Ishikawa (cell line): ENCODE measurements at regions not wholly inside any gene's neighbourhood (a gene's known extent, or its start where the extent isn't known, plus 50 kb on each side); places are given as distances from the start of the nearest gene placed in this dataset.

ENCODE experiments used
- EGR1 ChIP-seq: IDR thresholded peaks from 2 replicates; pipeline ENCODE4 v1.6.1; 2012
- FOXM1 ChIP-seq: IDR thresholded peaks from 2 replicates; pipeline ENCODE4 v1.6.1; 2012; ENCODE audit warnings: low read depth, borderline replicate concordance
- RAD21 ChIP-seq: IDR thresholded peaks from 2 replicates; pipeline ENCODE4 v1.6.1; 2012; ENCODE audit warnings: low read depth
- TAF1 ChIP-seq: IDR thresholded peaks from 2 replicates; pipeline ENCODE4 v1.6.1; 2012; ENCODE audit warnings: low read depth, mild to moderate bottlenecking
- TCF12 ChIP-seq: IDR thresholded peaks from 2 replicates; pipeline ENCODE4 v1.6.1; 2012; ENCODE audit warnings: low read depth
- YY1 ChIP-seq: IDR thresholded peaks from 2 replicates; pipeline ENCODE4 v1.6.1; 2012; ENCODE audit warnings: low read depth
- ZBTB7A ChIP-seq: IDR thresholded peaks from 2 replicates; pipeline ENCODE4 v1.6.1; 2012; ENCODE audit warnings: low read depth
- TF ChIP-seq, protein P1 (sequence below): IDR thresholded peaks from 2 replicates; pipeline ENCODE4 v1.6.1; 2012; ENCODE audit warnings: low read depth, mild to moderate bottlenecking
- TF ChIP-seq, protein P2 (sequence below): IDR thresholded peaks from 2 replicates; pipeline ENCODE4 v1.6.1; 2012

- TF ChIP-seq EGR1 (no peak), TAF1 (no peak), YY1 (no peak), TCF12 (no peak), FOXM1 (no peak), RAD21 (no peak), ZBTB7A (no peak)
- TF ChIP-seq, protein P1, sequence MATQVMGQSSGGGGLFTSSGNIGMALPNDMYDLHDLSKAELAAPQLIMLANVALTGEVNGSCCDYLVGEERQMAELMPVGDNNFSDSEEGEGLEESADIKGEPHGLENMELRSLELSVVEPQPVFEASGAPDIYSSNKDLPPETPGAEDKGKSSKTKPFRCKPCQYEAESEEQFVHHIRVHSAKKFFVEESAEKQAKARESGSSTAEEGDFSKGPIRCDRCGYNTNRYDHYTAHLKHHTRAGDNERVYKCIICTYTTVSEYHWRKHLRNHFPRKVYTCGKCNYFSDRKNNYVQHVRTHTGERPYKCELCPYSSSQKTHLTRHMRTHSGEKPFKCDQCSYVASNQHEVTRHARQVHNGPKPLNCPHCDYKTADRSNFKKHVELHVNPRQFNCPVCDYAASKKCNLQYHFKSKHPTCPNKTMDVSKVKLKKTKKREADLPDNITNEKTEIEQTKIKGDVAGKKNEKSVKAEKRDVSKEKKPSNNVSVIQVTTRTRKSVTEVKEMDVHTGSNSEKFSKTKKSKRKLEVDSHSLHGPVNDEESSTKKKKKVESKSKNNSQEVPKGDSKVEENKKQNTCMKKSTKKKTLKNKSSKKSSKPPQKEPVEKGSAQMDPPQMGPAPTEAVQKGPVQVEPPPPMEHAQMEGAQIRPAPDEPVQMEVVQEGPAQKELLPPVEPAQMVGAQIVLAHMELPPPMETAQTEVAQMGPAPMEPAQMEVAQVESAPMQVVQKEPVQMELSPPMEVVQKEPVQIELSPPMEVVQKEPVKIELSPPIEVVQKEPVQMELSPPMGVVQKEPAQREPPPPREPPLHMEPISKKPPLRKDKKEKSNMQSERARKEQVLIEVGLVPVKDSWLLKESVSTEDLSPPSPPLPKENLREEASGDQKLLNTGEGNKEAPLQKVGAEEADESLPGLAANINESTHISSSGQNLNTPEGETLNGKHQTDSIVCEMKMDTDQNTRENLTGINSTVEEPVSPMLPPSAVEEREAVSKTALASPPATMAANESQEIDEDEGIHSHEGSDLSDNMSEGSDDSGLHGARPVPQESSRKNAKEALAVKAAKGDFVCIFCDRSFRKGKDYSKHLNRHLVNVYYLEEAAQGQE: no peak
- TF ChIP-seq, protein P2, sequence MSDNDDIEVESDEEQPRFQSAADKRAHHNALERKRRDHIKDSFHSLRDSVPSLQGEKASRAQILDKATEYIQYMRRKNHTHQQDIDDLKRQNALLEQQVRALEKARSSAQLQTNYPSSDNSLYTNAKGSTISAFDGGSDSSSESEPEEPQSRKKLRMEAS: no peak
Measured at GRCh38 chr22:48699511-48699910, 1128.2 kb downstream of the BRD1 start.
